Esophagus muscularis mucosa (tissue), 3 donors: ENCODE measurements at regions not wholly inside any gene's neighbourhood (a gene's known extent, or its start where the extent isn't known, plus 50 kb on each side); places are given as distances from the start of the nearest gene placed in this dataset.

Source experiments
- EP300 ChIP-seq: sonication (generic); formaldehyde crosslinking; IDR thresholded peaks from one replicate; pipeline ENCODE4 v1.6.1; 2017; ENCODE audit warnings: antibody characterized with exemption
- TF ChIP-seq, protein P1 (sequence below), 3 experiments: fragments of 200-600 bp in 2 of 3; fragments of 450-650 bp in 1 of 3; sonication (generic) in 2 of 3; IDR thresholded peaks; one replicate each; pipeline ENCODE4 v1.5.1; 2017 to 2019; ENCODE audit warnings: antibody characterized with exemption in 3 of 3, mild to moderate bottlenecking in 2 of 3, moderate library complexity in 1 of 3

DNA sequence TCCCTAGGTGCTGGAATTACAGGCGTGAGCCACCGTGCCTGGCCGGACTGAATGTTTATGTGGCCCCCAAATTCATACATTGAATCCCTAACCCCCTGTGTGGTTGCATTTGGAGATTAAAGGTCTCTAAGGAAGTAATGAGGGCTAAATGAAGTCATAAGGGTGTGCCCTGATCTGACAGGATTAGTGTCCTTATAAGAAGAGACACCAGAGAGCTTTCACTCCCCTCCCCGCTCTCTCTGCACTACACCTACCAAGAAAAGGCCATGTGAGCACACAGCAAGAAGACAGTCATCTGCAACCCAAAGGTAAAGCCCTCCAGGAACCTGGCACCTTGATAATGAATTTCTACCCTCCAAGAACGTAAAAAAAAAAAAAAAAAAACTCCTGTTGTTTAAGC is 212.1 kb upstream of the CAND1 start:
- TF ChIP-seq, protein P1, sequence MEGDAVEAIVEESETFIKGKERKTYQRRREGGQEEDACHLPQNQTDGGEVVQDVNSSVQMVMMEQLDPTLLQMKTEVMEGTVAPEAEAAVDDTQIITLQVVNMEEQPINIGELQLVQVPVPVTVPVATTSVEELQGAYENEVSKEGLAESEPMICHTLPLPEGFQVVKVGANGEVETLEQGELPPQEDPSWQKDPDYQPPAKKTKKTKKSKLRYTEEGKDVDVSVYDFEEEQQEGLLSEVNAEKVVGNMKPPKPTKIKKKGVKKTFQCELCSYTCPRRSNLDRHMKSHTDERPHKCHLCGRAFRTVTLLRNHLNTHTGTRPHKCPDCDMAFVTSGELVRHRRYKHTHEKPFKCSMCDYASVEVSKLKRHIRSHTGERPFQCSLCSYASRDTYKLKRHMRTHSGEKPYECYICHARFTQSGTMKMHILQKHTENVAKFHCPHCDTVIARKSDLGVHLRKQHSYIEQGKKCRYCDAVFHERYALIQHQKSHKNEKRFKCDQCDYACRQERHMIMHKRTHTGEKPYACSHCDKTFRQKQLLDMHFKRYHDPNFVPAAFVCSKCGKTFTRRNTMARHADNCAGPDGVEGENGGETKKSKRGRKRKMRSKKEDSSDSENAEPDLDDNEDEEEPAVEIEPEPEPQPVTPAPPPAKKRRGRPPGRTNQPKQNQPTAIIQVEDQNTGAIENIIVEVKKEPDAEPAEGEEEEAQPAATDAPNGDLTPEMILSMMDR (IDR thresholded peaks at IDR 0.05): no peak
- no peak for TF ChIP-seq EP300
